A673 (cell line): ENCODE measurements at regions not wholly inside any gene's neighbourhood (a gene's known extent, or its start where the extent isn't known, plus 50 kb on each side); places are given as distances from the start of the nearest gene placed in this dataset.

Experiments used
- BruUV-seq: library from RNA; stranded (reverse); fragments of 400-500 nt; replicated peaks from 2 replicates; lab custom pipeline; 2021; lab: Mats Ljungman, UMichigan
- CTCF ChIA-PET: fragments of 300-600 bp; sonication (Branson Sonifier 250); formaldehyde crosslinking; loops from one replicate; lab custom pipeline; 2022; ENCODE audit warnings: antibody characterized with exemption; lab: Charles Lee
- POLR2A ChIA-PET: fragments of 300-600 bp; sonication (Branson Sonifier 250); formaldehyde crosslinking; loops from one replicate; lab custom pipeline; 2022; ENCODE audit warnings: antibody characterized with exemption; ENCODE audit not compliant: low non-redundant PET; lab: Charles Lee
- DNase-seq: peaks from one replicate; pipeline ENCODE4 v3.0.0-alpha.2; 2015; ENCODE audit warnings: low spot score
- H3K27ac ChIP-seq: fragments of 200-600 bp; sonication (generic); 2 replicates; pipeline ENCODE4 v1.5.1; 2016; ENCODE audit warnings: mixed run types, low read depth, mild to moderate bottlenecking, mixed read lengths, antibody characterized with exemption, low read length; ENCODE audit not compliant: poor library complexity, severe bottlenecking
- H3K27me3 ChIP-seq: fragments of 200-600 bp; sonication (generic); replicated peaks from 2 replicates; pipeline ENCODE4 v1.6.1; 2017; ENCODE audit warnings: mixed run types, low read depth, mild to moderate bottlenecking, mixed read lengths, antibody characterized with exemption, low read length; ENCODE audit not compliant: insufficient read depth, poor library complexity
- H3K36me3 ChIP-seq: fragments of 200-600 bp; sonication (generic); 2 replicates; pipeline ENCODE4 v1.6.1; 2016; ENCODE audit warnings: mixed run types, mild to moderate bottlenecking, mixed read lengths, antibody characterized with exemption, low read length; ENCODE audit not compliant: insufficient read depth, poor library complexity, severe bottlenecking
- H3K4me1 ChIP-seq: fragments of 200-600 bp; sonication (generic); 2 replicates; pipeline ENCODE4 v1.6.1; 2017; ENCODE audit warnings: mixed run types, mild to moderate bottlenecking, mixed read lengths, antibody characterized with exemption, low read length; ENCODE audit not compliant: insufficient read depth, poor library complexity, severe bottlenecking
- H3K4me3 ChIP-seq: fragments of 200-600 bp; sonication (generic); 2 replicates; pipeline ENCODE4 v1.5.1; 2016; ENCODE audit warnings: low read depth, mixed run types, mild to moderate bottlenecking, mixed read lengths, low read length; ENCODE audit not compliant: poor library complexity, severe bottlenecking
- H3K9me3 ChIP-seq: fragments of 200-600 bp; sonication (generic); 2 replicates; pipeline ENCODE4 v1.6.1; 2016; ENCODE audit warnings: mixed run types, low read depth, mild to moderate bottlenecking, mixed read lengths, antibody characterized with exemption, low read length; ENCODE audit not compliant: poor library complexity, severe bottlenecking
- CTCF ChIP-seq: fragments of 300-800, 200-600 bp; sonication (generic); conservative IDR thresholded peaks from 2 replicates; pipeline ENCODE4 v1.5.1; 2017; ENCODE audit warnings: low read depth, mild to moderate bottlenecking, antibody characterized with exemption, low read length, moderate library complexity, mixed read lengths
- EZH2 ChIP-seq: fragments of 200-600 bp; sonication (generic); IDR thresholded peaks from 2 replicates; pipeline ENCODE4 v1.6.1; 2017; ENCODE audit warnings: borderline replicate concordance, low read depth, mild to moderate bottlenecking, mixed read lengths, antibody characterized with exemption, low read length; ENCODE audit not compliant: poor library complexity, severe bottlenecking
- intact Hi-C: fragments of 100-400 bp; cut with micrococcal nuclease; formaldehyde crosslinking; loops from one replicate; pipeline ENCODE4 v1.10.0; 2022; ENCODE audit not compliant: unreplicated experiment

- Histone ChIP-seq H3K4me3 (no peak overlapping the region), H3K27ac (no peak overlapping the region), H3K4me1 (no peaks in the 10 kb centered on the region), H3K36me3 (no peaks in the 10 kb centered on the region), H3K9me3 (no peaks in the 10 kb centered on the region), H3K27me3 (no peaks in the 10 kb centered on the region)
- no TSS peak for BruUV-seq
- intact Hi-C loops, result no loop called here
- TF ChIP-seq CTCF (no peak), EZH2 (no peak)
- POLR2A ChIA-PET, result no interaction called here
- CTCF ChIA-PET, result no interaction called here
- DNase-seq, result no peak
Measured at GRCh38 chr13:105450784-105451183, 1084.7 kb downstream of the EFNB2 start.

GRCh38 chr13:105448811-105449210 is 1086.7 kb downstream of the EFNB2 start:
- CTCF ChIA-PET, result no interaction called here
- no peak overlapping the region for H3K27ac ChIP-seq
- no peaks in the 10 kb centered on the region for H3K4me1 ChIP-seq
- H3K27me3 ChIP-seq, result no peaks in the 10 kb centered on the region
- no peaks in the 10 kb centered on the region for H3K9me3 ChIP-seq
- TF ChIP-seq EZH2 (no peak), CTCF (no peak)
- H3K36me3 ChIP-seq, result no peaks in the 10 kb centered on the region
- H3K4me3 ChIP-seq, result no peak overlapping the region
- intact Hi-C loops, result no loop called here
- no TSS peak for BruUV-seq
- POLR2A ChIA-PET, result no interaction called here
- DNase-seq, result no peak

- TF ChIP-seq EZH2 (no peak), CTCF (no peak)
- intact Hi-C loops, result no loop called here
- Histone ChIP-seq H3K27me3 (no peaks in the 10 kb centered on the region), H3K4me3 (no peak overlapping the region), H3K36me3 (no peaks in the 10 kb centered on the region), H3K9me3 (no peaks in the 10 kb centered on the region), H3K27ac (no peak overlapping the region), H3K4me1 (no peaks in the 10 kb centered on the region)
- ChIA-PET POLR2A (no interaction called here), CTCF (no interaction called here)
- no TSS peak for BruUV-seq
- no peak for DNase-seq
Measured at GRCh38 chr13:105446197-105446596, 1089.3 kb downstream of the EFNB2 start.

- Histone ChIP-seq H3K4me1 (no peaks in the 10 kb centered on the region), H3K9me3 (no peaks in the 10 kb centered on the region), H3K36me3 (no peaks in the 10 kb centered on the region), H3K27me3 (no peaks in the 10 kb centered on the region), H3K4me3 (no peak overlapping the region), H3K27ac (no peak overlapping the region)
- intact Hi-C loops, result no loop called here
- no peak for DNase-seq
- no peak for TF ChIP-seq EZH2
- no peak for TF ChIP-seq CTCF
- POLR2A ChIA-PET, result no interaction called here
- BruUV-seq, result no TSS peak
- CTCF ChIA-PET, result no interaction called here
Measured at GRCh38 chr13:105445796-105446195, 1089.7 kb downstream of the EFNB2 start.
